GDM1 (cell line): ENCODE measurements at regions not wholly inside any gene's neighbourhood (a gene's known extent, or its start where the extent isn't known, plus 50 kb on each side); places are given as distances from the start of the nearest gene placed in this dataset.

Source experiments
- DNase-seq: peaks from one replicate; lab custom pipeline; 2025; lab: John Stamatoyannopoulos, UW

DNA sequence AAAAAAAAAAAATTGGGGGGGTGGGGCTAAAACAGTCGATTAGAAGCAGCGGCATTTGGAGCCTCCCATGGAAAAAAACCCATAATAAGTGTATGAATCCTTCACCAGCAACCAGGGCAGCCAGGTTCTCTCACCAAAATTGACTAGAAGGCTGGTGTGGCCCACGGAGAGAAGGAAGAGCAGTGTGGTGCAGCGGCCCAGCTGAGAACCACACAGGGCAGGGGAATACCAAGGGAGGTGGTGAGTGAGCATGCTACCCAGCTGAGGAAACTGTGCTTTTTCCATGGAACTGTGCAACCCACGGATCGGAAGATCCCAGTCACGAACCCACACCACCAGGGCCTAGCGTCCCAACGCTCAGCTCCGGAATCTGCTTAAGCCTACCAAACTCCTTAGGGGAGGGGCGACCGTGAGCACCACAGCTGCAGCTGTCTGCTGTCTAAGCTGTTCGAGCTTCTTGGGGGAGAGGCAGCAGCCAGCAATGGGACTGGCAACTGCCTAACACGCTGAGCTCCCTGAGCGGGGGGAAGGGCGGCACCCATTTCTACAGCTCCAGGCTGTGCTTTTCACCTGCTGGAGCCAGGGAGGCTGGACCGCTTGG is 1037.2 kb upstream of the ACVR2A start:
- DNase-seq = no peak

GRCh38 chr2:146806364-146807005 is 1038.3 kb upstream of the ACVR2A start:
- no peak for DNase-seq

- DNase-seq = no peak
Observed at GRCh38 chr2:146804288-146804687, 1040.5 kb upstream of the ACVR2A start.

- DNase-seq = no peak
Observed at GRCh38 chr2:146801886-146802285, 1042.9 kb upstream of the ACVR2A start.

DNA sequence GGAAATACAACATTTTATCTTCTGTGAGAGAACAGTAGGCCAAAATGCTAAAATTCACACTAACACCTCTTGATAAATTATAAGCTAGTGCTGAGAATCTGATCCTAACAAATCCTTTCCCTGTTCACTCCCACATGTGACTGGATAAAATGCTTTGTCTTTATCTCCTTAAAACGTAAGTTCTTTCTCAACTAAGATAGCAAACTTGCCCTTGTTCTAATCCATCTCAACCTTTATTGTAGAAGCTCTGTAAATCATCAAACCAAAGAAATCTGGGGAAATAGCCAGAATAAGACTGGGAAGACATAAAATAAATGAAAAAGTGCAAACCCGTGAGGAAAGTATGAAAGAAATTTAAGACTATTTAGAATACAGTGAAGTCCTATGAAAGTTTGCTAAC is 1058.4 kb upstream of the ACVR2A start:
- no peak for DNase-seq

GRCh38 chr2:146785101-146785500 is 1059.7 kb upstream of the ACVR2A start:
- no peak for DNase-seq

GRCh38 chr2:146784602-146785001 is 1060.2 kb upstream of the ACVR2A start:
- no peak for DNase-seq

GRCh38 chr2:146777181-146777580 is 1067.6 kb upstream of the ACVR2A start:
- no peak for DNase-seq

DNA sequence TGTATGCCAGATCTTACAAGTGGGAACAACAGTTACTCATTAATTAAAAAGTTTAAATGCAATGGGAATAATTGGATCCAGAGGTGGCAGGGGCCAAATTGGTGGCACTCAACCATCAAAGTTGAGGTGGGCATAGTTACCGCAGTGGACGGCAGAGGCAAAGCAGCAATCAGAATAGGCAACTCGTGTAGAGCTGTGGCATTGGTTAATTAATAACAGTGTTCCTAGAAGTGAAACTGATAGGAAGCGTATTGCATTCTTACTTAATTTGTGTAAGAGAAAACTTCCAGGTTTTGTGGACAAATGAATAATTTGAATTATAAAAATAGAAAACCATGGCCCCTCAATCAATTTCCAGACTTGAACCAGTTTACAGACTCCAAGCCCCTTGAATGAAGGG is 1068.2 kb upstream of the ACVR2A start:
- no peak for DNase-seq

DNA sequence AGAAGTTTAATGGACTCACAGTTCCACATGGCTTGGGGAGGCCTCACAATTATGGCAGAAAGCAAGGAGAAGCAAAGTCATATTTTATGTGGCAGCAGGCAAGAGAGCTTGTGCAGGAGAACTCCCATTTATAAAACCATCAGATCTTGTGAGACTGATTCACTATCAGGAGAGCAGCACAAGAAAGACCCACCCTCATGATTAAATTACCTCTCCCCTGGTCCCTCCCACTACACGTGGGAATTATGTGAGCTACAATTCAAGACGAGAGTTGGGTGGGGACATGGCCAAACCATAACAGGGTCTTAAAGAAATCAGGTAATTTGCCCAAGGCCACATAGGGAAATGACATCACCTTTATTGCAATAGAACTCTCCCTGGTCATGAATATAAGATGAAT is 1073.3 kb upstream of the ACVR2A start:
- DNase-seq = no peak

DNA sequence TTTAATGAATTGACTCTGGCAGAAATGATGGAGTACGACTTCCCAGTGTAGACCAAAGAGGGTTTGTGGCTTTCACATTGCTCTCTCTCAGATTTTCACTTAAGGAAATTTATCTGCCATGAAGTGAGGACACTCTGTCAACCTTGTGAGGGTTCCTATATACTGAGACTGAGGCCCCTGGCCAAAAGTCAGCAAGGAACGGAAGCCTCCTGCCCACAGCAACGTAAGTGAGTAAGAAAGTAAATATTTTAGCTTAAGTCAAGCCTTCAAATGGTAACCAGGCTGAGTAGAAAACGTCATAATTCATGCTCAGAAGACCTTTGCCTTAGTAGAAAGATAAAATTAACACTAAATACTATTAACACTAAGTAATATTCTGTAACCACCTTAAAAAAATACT is 1080.5 kb upstream of the ACVR2A start:
- no peak for DNase-seq

DNA sequence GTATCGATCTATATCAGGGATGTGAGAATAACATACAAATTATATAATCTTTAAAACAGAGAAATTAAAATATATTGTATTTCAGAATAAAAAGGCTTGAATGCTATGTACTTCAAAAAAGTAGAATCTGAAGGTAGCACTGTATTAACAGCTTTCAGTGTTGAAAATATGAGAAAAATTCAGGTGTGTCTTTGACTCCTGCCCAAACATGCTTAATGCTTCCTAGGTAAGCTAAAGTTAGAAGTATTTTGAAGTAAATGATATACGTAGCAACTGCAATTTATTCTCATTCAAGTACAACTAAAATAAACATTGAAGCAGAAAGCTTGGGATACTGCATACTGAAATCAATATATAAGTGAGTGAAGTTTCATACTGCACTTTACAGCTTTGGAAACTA is 1082.0 kb upstream of the ACVR2A start:
- no peak for DNase-seq

- no peak for DNase-seq
Observed at GRCh38 chr2:146754606-146755005, 1090.2 kb upstream of the ACVR2A start.

DNA sequence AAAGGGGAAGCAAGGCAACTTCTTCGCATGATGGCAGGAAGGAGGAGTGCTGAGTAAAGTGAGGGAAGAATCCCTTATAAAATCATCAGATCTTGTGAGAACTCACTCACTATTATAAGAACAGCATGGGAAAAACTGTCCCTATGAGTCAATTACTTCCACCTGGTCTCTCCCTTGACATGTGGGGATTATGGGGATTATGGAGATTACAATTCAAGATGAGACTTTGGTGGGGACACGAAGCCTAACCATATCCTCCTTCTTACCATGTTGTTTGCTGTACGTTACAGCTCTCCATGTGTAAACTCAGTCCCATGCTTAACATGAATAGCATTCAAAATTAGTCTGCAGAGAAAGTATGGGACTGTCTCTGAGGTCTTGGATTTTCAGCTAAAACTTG is 1096.8 kb upstream of the ACVR2A start:
- no peak for DNase-seq

- no peak for DNase-seq
Observed at GRCh38 chr2:146741260-146741659, 1103.6 kb upstream of the ACVR2A start.

DNA sequence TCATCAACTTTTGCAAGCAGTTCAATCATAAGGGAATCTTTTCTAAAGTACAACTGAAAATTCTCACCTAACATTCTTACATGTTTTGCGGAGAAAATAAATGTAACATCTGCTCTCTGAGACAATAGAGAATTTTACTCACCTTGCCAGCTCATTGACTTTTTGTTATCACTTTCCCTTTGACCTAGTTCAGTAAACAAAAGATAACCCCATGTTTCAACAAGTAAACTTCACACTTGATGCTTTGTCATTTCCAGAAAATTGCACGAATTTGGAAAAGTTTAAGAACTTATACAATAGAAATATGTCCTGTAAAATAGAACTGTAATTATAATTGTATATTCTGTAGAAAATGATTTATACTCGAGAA is 1110.0 kb upstream of the ACVR2A start:
- no peak for DNase-seq

DNA sequence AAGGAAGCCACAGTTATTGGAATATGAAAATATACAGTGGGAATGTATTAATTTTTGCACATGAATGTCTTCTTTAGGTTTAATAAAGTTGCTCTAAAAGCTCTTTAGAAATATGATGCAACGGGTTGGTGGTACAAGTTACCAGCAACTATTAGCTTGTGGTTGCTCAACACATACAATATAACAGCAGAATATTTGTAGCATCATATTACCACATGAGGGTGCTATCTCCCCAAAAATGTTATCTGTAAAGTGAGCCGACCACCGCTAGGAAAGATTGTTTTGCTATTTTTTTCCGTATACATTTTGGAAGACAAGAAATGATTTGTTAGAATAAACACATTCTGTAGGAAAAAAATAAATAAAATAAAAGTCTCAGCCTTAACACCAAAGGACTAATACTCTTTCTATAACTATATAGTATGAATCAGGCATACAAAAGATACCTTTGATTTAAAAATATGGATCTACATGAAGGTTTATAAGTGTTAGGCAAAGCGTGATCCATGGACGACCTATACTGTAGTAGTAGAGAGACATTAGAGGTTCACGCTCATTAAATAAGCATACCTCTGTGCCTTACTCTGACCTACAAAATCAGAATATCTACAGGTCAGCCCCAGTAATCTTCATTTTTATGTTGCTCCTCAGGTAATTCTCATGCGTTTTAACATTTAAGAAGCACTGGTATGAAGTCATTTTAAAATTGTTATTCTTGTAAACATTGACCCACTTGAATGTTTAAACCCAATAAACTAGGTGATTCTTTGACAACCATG is 1110.6 kb upstream of the ACVR2A start:
- no peak for DNase-seq

DNA sequence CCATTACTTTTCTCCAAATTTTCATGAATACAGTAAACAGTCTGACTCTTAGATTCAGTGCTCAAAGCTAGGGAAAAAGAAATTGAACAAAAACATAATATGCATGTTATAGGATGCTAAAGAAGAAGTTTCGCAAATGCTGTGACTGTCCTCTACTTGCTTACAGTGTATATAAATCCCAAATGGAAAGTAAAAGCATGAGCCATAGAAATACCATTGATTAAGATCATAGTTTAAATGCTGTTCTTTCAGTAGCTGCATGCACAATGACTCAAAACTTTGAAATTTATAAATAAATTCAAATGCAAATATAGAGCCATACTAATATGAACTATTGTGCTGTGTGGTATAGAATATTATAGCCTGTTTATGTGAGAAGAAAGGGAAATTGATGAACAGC is 1113.9 kb upstream of the ACVR2A start:
- no peak for DNase-seq

- no peak for DNase-seq
Observed at GRCh38 chr2:146721486-146721885, 1123.3 kb upstream of the ACVR2A start.

DNA sequence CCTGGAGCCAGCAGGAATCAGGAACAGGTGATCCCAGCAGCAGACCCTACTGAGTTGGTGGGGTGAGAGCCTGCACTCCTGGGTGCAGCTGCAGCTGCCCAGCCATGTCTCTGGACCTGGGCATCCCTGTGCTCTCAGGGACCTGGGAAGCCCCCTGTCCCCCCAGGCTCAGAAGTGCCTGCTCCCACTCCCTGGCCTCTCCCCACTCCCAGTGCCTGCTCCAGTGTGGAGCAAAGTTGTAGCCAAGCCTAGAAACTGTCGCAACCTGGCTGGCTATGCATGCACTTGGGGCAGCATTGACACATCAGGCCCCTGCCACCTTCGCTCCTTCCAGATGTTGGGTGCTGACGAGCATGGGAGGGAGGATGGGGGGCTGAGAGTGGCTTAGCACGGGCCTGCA is 1124.7 kb upstream of the ACVR2A start:
- DNase-seq = no peak

DNA sequence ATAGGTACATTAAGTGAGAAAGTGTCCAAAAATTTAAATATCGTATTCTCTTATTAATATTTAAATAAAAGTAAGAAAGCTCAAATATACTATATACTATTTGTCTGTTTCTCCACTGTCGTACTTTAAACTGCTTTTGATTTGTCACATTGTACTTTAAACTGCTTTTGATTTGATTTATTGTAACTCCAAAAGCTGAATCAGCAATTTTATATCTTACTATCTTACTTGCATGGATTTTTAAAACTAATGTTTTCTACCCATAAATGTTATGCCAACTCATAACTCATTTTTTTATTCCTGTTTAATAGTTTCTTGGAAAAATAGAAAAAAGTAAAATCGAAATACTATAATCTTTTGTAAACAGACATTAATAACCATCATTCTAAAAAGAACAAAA is 1128.2 kb upstream of the ACVR2A start:
- no peak for DNase-seq

DNA sequence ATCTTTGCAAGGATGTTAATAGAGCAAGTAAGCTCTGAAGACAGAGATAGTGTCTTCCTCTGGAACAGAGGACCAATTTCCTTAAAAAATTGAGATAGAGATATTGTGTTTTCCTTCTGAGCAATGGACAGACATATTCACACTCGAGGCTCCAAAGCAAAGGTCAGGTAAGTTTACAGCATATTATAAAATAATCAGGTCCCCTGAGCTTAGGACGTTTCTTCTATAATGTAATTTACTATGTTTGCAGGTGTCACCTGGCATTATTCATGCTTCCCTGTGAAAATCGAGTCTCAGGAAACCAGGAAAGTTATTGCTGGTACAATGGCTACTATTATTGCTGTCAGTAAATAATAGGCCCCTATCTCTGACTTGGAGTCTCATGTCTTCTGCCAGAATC is 1135.8 kb upstream of the ACVR2A start:
- DNase-seq = no peak

- DNase-seq = no peak
Observed at GRCh38 chr2:146701183-146701582, 1143.6 kb upstream of the ACVR2A start.

- DNase-seq = no peak
Observed at GRCh38 chr2:146697307-146697706, 1147.5 kb upstream of the ACVR2A start.
